SU-DHL-6 (cell line): ENCODE measurements at regions not wholly inside any gene's neighbourhood (a gene's known extent, or its start where the extent isn't known, plus 50 kb on each side); places are given as distances from the start of the nearest gene placed in this dataset.

Experiments
- CTCF ChIP-seq: fragments of 200-600 bp; sonication (generic); IDR thresholded peaks from one replicate; pipeline ENCODE4 v1.5.1; 2017; ENCODE audit warnings: antibody characterized with exemption, mild to moderate bottlenecking, low read length, moderate library complexity; ENCODE audit not compliant: insufficient read depth, poor library complexity, severe bottlenecking
- EZH2phosphoT487 ChIP-seq: fragments of 200-600 bp; sonication (generic), shearing (Covaris generic); conservative IDR thresholded peaks from 2 replicates; pipeline ENCODE4 v1.6.1; 2018; ENCODE audit warnings: mild to moderate bottlenecking, antibody characterized with exemption, low read length, moderate library complexity, mixed read lengths

GRCh38 chr1:56370513-56370912 is 208.8 kb downstream of the PLPP3 start:
- TF ChIP-seq CTCF, result no peak
- TF ChIP-seq EZH2phosphoT487, result no peak
